ENCODE measurements at regions not wholly inside any gene's neighbourhood (a gene's known extent, or its start where the extent isn't known, plus 50 kb on each side); places are given as distances from the start of the nearest gene placed in this dataset.
"Not testable (repeated sequence)": the region's sequence is repeated elsewhere in the genome, so short reads cannot be mapped to it uniquely, and the experiment has no call there.

DNA sequence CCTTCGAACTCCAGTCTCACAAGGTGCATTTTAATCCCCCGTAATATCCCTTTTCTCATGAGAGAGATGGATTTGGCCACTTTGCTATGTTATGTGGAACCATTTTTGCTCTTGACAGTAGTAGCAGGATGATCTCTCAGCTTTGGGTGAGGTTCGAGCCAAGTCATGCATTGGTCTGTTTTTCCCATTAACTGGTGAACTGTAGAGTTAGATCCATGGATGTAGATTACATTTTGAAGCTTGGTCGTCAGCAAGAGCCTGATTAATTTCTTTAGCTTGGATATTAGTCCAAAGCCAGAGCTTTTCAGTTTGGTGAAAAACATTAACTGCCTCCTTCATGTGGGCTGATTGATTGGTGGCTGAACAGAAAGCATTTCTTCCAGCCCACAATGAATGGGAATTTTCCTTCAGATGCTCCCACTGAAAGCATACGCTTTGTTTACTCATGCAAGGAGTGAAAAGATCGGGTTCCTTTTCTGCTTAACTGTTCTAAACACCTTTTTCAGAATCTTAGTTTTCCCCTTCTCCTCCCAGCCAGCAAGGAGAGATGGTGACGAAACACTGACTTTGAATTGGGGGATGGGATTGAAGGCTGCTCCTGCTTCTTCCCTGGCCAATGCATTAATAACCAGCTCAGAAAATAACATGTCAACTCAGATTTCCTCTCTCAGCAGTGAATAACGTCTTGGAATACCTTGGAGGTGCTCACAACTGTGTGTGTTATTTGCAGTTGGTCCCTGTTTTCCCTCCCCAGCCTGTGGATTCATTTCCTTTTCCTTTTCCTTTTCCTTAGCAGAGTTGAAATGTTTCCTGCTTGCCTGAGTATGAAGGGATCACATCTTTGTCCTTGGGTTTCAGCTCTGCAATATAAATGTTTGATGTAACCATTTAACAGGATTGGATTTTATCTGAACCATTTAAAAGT, 351.8 kb upstream of the FZD8 start:
- DNase-seq (ENCODE audit: low read depth) = peak; percentile 50

DNA sequence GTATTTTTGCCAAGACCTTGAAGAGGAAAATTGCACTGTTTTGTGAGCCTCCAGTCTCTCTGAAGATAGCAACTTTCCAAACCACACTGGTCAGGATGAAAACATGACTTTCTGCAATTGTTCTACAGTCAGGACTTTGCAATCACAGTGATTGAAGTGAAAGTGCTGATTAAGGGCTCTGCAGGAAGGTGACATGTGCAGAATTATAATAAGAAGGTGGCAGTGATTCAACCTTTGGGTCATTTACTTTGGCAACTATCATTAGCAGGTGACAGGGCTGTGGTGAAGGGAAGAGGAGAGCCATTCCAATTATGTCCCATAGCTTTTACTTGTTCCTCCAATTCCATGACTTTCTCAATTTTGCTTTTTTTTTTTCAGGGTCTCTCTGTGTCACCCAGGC, 350.0 kb upstream of the FZD8 start:
- DNase-seq (ENCODE audit: low read depth) = no peak

GRCh38 chr10:35986756-35987502, 344.8 kb upstream of the FZD8 start:
- DNase-seq (ENCODE audit: low read depth) = no peak

DNA sequence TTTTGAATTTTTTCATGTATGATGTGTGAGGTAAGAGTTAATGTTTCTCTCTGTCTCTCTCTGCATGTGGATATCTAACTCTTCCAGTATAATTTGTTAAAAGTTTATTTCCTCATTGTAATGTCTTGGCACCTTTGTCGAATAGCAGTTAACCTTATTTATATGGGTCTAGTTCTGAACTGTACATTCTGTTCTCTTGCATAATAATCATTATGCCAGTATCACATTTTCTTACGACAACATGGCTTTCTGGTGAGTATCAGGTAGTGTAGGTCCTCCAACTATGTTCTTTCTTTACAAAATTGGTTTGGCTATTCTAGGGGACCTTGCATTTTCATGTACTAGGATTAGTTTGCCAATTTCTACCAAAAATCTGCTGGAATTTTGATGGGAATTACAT, 337.0 kb upstream of the FZD8 start:
- peak; percentile 29 for DNase-seq (ENCODE audit: low read depth)

DNA sequence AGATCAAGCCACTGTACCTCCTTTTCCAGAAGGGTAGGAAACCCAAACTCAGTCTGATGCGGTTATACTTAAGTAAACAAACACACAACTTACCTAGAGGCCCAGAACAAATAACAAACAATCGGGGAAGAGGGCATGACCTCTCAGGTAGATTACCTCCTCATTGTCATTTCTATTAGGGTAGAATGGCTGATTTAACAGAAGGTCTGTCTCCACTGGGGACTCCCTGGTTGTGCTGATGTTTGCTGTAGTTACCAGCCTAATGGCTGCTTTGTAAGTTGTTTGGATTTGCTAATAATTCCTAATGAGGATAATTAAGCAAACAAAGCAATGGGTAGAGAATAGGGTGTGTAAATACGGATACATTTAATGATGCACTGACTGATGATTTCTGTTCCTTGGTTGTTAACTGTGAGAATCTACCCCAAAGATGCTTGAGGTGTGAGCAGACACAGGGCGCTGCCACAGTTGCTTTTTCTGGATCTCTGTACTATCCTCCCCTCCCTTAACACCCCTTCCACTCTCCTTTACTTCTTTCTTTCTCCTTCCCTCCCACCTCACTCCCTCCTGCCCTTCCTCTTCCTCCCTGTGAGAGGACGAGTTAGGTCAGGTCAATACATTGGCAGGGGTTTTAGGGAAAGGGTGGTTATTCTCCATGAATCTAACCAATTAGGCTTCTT, 332.0 kb upstream of the FZD8 start:
- not testable (repeated sequence) for DNase-seq (ENCODE audit: low read depth)

DNA sequence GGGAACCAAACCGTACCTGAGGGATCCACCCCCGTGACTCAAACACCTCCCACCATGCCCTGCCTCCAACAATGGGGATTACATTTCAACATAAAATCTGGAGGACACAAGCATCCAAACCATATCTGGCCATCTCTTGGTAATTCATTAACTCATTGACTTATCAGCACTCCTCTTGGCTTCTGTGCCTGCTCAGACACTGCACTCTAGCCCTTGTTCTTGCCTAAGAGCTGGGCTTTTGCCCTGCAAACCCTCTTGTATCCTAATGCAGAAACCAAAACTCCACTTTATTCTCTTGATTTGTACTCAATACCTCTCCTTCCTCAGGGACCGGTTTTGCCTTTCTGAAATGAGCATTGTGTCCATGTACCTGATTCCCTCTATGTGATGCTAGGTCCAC, 330.2 kb upstream of the FZD8 start:
- DNase-seq (ENCODE audit: low read depth) = no peak

GRCh38 chr10:35971397-35971796, 329.3 kb upstream of the FZD8 start:
- no peak for DNase-seq (ENCODE audit: low read depth)

DNA sequence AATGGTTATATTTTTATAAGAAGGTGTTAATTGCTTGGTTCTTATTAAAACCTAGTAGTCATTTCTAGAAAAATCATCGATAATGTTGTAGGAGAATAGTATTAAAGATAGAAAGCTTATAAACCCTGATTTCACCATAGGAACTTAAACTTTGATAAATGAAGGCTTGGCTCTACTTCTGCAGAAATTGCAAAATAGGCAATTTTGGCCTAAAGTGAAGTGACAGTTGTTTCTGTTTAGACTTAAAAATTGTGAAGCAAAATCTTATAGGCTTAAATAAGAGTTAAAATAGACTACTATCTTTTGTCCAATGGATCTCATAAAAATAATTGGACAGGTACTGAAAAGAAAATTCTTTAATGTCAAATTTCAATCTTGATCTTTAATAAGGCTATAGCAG, 321.6 kb upstream of the FZD8 start:
- no peak for DNase-seq (ENCODE audit: low read depth)

GRCh38 chr10:35961501-35961900, 319.4 kb upstream of the FZD8 start:
- peak; percentile 55 for DNase-seq (ENCODE audit: low read depth)

- DNase-seq (ENCODE audit: low read depth) = no peak
These were observed 317.2 kb upstream of the FZD8 start for GRCh38 chr10:35959252-35959651.

GRCh38 chr10:35958609-35959008, 316.5 kb upstream of the FZD8 start:
- DNase-seq (ENCODE audit: low read depth) = not testable (repeated sequence)

DNA sequence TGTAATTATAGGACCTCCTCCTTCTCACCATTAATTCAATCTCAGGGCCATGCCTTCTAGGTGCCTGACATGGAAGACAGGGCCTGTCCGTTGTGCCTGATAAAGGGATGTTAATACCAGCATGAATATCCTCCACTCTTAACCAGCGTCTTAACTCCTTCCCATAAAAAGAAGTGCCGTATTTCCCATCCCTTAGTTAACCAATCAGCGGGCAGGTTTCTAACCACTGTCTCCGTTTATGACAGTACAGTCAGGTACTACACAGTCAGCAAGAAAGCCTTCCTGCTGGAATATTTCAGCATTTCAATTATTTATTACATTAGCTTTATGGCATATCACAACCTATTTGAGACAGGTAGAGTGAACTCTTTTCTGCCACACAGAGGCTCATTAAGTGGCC, 308.6 kb upstream of the FZD8 start:
- DNase-seq (ENCODE audit: low read depth) = no peak

DNA sequence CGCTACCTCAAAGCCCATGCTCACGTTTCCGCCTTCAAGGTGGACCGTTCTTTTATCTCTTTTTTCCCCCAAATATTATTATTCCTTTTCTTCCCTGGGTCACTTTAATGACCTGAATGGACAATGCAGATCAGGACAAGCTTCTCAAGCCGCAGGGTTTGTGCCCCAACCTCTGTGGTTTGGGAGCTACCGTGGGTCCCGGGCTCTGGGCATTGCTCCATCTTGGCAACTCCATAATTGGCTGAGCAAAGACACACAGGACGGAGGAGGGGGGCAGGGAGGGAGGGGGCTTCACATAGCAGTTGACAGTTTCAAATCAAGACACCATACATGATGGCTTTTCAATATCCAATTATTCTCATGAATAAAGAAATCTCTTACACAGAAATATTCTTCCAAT, 308.1 kb upstream of the FZD8 start:
- DNase-seq (ENCODE audit: low read depth) = no peak

- peak; percentile 49 for DNase-seq (ENCODE audit: low read depth)
These were observed 307.7 kb upstream of the FZD8 start for GRCh38 chr10:35949811-35950211.

DNA sequence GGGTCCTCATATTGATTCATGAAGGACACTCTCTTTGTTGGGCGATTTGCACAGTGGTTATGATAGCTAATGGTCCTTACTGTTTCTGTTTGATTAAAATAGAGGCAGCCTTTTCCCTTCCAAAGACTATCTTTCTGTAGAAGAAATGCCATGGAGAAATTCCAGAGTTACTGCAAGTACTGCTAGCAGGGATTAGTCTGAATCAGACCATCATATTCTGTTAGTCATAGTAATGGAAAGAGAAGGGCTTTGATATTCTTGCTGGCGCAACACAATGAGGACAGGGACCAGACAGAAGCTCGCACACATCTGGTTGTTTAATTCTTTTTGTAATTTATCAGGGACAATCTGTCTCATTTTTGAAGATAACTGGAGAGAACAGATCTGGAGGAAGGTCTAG, 304.5 kb upstream of the FZD8 start:
- DNase-seq (ENCODE audit: low read depth) = peak; percentile 71

DNA sequence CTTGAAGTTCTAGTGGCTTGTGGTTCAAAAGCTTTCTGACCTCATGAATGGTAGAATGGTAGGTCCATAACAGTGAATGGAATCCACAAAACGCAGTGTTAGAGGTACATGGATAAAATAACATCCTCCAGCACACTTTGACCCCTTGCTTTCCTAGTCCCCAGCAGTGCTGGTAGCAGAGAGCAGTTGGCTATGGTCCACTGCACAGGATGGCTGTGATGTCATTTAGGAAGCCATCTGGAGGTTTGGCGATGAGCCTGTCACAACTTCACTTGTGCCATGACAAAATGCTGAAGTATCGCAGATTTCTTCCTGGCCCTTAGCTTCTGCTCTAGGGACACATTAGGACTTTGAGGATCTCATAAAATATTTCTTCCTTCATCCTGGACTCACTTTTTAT, 300.0 kb upstream of the FZD8 start:
- no peak for DNase-seq (ENCODE audit: low read depth)

DNA sequence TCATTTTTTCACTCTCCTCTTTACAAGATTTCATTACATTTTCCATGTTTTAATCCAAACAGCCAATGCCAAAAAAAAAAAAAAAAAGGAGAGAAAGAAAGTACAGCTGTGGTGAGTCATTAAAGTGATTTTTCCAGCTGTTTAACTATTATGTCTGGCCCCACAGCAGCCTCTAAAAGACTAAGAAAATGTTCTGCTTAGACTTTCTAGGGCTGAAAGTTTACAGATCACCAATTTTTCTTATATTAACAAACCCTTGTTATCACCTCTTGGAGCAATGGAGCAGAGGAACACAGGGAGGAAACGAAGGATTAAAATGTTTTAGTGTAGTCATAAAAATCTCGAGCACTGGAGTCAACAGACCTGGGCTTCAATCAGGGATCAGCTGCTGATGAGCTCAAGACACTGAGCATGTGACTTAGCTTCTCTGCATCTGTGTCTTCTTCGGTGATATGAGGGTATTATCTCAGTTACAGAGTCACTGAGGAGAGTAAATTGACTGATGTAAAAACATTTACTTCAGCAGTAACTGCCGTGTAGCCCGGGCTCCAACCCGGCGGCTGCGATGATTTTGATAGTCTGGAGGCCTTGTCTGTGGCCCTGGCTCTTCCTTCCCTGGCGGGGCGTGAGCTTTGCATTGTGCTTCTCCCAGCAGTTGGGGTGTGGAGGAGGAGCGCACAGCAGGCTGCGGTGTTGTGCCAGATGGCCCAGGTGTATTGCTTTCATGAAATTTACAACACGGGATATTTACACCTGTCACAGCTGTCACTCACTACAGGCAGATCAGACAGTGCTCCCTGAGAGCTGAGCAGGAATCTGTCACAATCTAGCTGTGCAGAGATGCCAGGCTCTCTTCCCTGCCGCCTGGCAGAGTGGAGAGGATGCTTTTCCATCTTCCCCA, 298.3 kb upstream of the FZD8 start:
- peak; percentile 48 for DNase-seq (ENCODE audit: low read depth)

DNA sequence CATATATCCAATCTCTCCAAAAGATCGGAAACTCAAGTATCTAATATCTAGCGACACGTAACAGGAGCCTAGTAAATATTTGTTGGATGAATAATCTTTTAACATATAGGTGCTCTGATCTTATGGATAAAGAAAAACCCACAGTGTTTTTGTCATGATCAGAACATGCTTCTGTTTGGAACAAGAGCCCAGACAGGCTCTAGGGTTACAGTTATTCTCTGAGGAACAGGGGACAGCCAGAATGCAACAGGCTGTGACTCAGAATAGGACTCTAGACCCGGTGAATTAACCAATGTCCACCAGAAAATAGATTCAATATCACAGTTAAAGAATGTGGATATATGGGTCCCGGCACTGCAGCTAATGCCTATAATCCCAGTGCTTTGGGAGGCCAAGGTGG, 296.1 kb upstream of the FZD8 start:
- DNase-seq (ENCODE audit: low read depth) = no peak

GRCh38 chr10:35937546-35937945, 295.4 kb upstream of the FZD8 start:
- no peak for DNase-seq (ENCODE audit: low read depth)

GRCh38 chr10:35934642-35934995, 292.5 kb upstream of the FZD8 start:
- no peak for DNase-seq (ENCODE audit: low read depth)

GRCh38 chr10:35933940-35934641, 292.0 kb upstream of the FZD8 start:
- no peak for DNase-seq (ENCODE audit: low read depth)

Data from amniotic epithelial cell (primary cell).